ENCODE measurements at regions not wholly inside any gene's neighbourhood (a gene's known extent, or its start where the extent isn't known, plus 50 kb on each side); places are given as distances from the start of the nearest gene placed in this dataset.

DNA sequence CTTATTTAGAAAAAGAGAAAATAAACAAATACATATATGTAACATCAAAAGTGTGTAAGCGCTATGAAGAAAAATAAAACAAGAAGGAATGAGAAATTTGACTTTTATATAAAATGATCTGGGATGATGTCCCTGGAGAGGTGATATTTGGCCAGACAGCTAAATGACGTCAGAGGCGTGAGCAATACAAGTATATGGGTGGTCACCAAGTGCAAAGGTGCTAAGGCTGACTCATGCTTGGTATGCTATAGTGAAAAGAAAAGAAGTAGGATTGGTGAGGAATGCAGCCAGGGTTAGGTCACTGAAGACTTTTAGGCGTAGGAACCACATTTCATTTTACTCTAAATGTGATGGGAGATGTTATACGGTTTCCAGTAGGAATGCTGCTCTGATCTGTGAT is 1049.1 kb upstream of the TENM3 start:
- no peak for DNase-seq (ENCODE audit: low read depth)

DNA sequence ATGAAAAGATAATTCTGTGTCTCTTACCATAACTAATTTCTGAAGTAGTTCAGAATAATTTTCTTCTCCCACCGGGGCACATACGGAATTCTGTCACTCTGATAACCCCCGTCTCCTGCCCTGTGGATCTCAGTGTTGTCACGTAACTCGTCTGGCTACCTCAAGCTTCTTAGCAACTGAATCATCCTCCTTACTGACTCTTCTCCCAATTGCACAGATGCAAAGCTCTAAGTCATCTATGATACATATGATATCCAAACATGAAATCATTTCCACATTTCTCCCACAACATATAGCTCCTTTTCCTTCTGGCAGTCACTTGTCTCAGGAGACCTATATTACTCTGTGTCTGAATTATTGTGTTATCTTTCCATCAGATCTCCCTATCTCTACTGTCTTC is 1043.1 kb upstream of the TENM3 start:
- no peak for DNase-seq (ENCODE audit: low read depth)

DNA sequence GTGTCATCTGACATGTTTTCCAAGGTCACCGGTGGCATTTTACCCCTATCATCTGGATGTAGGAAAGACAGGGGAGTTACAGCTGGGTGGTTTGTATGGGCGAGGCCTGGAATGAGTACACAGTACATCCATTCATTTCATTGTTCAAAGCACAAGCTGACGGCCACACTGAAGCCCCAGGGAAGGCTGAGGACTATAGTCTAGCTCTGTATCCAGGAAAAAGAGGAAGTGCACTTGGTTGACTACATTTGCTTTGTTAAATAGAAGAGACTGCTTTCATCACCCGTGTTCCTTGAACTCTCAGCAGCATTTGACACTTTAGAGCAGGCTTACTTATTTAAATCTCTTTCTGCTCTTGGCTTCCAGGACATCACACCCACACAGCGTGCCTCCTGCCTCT is 1041.0 kb upstream of the TENM3 start:
- no peak for DNase-seq (ENCODE audit: low read depth)

DNA sequence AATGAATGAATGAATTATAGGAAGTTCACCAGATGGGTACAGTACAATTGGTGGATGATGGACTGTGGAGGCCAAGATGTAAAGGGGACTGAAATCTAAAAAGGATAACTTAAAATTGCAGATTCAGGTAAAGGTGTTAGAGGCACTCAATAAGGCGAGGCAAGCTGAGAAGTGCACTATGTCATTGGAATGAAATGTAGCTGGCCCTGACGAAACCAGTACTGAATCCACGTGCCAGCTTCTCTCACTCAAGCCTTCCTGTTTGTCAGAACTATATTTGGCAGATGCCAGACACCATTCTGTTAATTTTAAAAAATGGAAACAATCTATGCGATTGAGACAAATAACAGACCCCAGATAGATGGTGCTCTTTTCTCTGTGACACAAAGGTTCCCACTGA is 1039.1 kb upstream of the TENM3 start:
- no peak for DNase-seq (ENCODE audit: low read depth)

DNA sequence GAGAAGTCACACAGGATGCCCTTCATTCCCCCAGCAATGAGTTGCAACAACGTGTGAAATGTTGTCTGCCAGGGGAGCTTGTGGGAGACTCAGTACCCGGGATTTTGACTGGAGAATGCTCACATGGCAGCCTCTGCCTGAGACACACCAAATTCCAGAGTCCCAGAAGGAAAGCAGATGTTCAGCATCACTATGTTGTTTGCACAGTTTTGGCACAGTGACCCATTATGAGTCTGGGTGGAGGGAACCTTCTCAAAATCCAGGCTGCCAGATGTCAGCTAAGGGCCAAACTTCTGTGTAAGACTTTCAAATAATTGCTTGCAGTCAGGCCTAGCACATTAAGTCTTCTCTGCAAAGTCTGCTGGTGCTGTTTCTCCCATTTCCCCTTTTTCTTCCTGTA is 1029.7 kb upstream of the TENM3 start:
- no peak for DNase-seq (ENCODE audit: low read depth)

DNA sequence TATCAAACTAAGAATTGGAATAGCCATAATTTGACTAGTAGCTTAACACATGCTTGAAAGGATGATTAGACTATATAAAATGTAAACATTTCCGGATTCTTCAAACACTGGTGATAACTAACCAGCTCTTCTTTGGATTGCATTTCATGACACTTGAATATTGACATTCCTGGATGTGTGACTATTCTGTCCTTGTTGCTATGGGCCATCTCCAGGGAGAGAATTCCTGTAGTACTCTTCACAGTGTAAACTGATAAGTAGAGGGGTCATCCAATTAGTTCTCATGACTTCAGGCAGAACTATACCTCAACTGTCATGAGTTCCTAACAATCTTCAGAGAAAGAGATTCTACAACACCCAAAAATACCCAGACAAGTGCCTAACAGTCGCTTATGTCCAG is 1026.7 kb upstream of the TENM3 start:
- no peak for DNase-seq (ENCODE audit: low read depth)

DNA sequence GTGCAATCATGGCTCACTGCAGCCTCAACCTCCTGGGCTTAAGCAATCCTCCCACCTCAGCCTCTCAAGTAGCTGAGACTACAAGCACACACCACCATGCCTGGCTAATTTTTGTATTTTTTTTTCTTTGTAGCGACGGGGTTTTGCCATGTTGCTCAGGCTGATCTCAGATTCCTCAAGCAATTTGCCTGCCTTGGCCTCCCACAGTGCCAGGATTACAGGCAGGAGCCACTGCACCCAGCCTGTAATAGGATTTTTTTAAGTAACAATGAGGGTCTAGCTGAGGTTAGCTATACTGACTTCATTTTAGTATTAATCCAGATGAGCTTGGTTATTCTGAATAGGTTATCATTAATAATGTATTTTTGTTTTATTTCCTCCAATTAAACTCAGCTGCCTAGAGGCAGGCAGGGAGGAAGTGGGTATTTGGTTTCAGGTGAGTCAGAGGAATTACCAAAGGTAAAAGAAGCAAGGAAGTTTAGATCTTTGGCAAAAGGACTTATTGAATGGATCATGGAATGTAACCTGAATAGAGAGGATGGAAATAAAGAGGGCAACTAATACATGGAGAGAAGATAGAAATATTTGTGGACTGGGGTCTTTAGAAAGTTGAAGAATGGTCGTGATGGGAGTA is 1023.3 kb upstream of the TENM3 start:
- no peak for DNase-seq (ENCODE audit: low read depth)

DNA sequence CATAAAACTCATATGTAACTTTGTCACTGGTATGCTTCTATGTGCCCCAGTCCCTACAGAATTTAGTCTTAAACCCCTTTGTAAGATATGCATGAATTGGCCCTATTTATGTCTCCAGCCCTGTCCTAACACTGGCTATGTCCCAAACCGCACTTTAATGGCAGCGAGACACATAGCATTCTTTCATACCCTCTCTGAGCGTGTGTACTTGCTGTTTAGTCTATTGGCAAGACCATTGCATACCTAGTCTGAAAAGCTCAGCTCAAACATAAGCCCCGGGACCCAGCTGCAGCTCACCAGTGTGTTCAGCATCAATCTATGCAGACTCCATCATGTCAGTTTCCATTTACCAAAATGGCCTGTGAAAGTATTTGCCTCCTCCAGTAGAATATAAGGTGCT is 1018.4 kb upstream of the TENM3 start:
- no peak for DNase-seq (ENCODE audit: low read depth)

DNA sequence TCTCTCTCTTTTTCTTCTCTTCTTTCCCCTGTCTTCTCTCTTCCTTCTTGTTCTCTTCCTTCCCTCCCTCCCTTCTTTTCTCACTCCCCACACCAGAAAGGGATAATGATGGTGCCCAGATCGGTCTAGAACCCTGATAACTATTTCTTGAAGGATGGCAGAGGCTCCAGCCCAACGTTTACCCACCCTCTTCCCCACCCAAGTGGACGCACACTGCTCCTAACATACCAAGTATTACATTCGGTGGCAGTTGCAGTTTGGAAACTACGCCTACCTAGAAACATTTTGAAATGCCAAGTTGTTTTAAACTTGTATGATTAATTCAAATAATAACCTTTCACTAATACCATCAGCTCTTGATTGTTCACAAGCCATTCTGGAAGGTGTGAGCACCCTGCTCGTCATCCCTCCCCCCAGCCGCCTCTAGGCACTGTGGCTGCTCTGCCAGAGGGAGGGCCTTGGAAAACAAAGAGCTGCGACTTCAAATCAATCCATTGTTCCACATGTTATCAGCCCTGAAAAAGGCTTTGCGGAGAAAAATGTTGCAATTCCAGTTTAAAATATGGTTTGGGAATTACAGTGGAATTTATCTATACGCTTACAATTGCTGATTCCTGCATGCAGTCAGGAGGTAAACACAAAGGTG is 1017.5 kb upstream of the TENM3 start:
- no peak for DNase-seq (ENCODE audit: low read depth)

DNA sequence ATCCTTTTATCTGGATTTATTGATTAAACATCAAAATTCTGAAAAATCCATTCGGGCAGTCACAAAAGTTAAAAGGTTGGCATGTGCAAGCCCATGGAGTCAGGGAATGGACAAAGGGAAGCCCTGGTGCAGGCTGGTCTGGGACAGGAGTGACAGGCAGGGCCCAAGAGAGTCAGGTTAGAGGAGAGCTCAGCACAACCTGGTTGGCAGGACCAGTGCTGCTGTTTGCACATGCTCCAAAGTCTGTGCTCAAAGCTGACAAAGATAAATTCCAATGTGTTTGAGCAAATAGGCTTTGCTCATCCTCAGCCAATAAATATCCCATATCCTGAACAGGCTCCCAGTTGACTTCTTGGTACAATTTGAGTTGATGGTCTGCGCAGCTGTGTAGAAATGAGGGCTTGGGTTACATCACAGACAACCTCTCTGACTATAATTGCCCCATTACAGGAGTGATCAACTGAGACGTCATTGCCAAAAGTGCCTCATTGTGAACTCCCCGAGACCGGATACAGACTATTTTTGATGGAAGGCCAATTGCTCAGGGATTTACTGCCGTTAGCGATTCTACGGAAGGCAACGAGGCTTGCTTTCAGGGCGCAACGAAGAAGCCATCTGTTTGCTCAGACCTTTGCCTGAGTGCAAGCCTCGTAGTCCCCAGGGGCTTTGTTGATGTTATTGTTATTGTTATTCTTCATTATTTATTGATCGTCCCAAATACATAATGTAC is 1008.1 kb upstream of the TENM3 start:
- no peak for DNase-seq (ENCODE audit: low read depth)

DNA sequence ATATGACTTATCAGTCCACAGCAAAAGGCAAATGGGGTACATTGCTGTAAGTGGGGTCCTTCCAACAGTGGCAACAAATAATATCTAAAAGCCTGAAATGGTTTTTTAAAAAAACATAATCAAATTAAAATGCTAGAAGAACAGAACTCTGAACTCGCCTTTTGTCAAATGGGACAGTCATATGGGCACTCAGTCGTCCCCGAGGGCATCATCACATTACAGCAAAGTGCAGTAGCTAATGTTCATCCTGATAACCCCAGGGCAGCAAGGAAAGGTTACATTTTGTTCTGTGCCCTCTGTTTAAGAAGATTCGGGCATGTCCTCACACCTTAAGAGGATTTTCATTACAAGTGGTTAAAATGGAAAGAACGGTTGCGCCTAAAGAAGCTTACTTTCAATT is 997.9 kb upstream of the TENM3 start:
- no peak for DNase-seq (ENCODE audit: low read depth)

DNA sequence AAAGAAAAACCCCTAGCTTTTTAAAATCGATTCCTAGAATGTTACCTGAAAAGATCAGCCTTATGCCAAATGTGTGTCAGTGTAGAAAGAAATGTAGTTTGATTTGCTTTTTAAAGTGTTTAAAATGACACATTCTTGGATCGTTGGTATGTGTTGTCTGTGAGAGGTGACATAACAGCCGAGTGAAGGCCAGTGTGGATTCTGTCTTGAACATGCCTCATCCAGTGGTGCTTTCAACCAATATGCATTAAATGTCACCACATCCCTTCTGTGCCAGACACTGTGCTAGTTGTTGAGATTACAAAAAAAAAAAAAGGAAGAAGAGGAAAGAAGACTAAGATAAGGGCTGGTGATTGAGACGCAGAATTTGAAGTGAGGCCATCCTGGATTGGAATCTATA is 994.2 kb upstream of the TENM3 start:
- DNase-seq (ENCODE audit: low read depth), result no peak

DNA sequence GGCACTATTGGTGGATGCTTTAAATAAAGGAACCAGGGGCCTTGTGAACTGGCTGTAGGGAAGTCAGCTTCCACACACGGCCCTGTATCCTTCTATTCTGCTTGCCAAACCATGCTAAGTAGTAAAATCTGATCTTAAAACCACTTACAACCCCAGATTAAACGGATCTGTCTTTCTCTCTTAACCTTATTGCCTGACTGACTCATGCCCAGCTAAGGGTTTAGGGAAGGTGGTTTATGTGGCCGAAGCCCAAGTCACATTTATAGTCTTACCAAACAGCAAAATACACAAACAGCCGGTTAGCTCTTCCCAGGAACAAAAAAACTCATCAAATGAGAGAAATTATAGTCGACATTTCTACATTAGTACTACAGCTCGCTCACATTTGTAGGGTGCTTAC is 988.4 kb upstream of the TENM3 start:
- DNase-seq (ENCODE audit: low read depth), result no peak

DNA sequence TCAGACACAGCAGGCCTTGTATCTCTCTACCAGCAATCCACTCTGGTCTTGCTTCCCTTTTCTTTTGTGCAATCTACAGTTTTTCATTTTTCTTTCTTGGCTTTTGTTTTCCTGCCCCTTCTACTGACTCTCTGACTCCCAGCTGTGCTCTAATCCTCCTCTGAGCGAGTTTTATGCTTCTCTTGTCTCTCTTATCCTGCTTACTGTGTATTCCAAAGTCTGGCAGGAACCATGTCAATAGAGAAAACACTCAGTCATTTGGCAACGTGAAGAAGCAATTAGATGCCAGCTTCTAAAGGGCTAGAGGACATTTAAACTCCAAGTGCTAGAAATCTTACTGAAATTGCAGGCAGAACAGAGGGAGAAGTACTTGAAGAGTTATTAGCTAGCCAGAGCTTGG is 984.6 kb upstream of the TENM3 start:
- no peak for DNase-seq (ENCODE audit: low read depth)

DNA sequence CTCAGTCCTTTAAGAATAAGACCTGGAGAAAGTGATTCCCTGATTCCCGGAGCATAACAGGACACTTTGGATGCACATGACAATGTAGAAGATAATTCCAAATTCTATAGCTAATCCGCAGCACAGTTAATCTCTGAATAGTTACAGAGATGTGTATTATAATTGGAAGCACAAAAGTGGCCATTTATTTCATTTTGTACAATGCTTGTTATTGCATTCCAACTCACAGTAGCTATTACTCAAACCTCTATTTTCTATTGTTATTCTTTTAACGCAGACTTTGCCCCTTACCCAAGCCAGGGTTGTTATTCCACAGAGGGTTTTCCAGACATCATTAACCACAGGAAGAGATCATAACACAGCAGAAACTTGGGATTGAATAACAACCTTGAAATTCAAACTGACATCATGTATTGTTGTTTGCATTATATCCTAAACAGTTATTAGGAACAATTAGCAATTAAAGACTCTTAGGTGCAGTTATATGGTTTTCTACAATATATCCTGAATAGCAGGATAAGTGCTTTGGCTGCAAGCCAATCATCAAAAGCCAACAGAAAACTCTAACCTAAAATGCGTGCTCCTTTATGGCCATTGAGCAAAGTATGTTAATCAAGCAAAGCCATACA is 984.0 kb upstream of the TENM3 start:
- DNase-seq (ENCODE audit: low read depth), result no peak

DNA sequence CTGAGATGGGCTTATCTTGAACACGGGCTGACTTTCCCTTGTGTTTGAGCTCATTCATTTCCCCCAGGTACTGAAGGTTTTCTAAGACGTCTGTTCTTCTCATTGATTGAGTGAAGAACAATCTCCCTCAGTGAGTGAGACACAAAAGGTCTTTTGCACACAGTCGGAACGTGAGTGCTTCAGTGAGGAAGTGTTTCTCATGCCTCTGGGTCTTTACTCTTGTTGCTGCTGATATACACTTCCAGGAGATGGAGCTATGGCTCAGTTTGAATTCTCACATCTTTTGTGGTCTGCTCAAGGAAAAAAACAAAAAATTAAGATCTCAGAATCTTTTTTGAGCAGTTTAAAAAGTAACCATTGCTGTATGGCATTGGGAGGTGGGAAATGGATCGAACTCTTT is 981.9 kb upstream of the TENM3 start:
- no peak for DNase-seq (ENCODE audit: low read depth)

DNA sequence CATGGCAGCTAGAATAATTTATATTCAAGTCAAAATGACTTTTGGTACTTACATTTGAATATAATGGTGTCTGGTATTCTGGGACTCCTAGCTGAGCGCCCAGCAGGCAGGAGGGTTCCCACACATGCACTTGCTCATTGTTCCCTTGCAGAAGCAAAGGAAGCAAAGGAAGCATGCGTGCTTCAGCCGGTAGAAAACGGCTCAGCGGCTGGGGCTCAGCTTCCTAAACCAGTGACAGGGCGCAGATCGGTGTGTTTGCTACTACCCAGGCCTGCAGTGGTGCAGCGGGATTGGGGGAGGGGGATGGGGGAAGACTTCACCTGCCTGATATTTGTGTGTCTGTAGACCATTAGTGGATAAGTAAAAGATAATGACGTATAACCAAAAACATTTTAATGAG is 978.3 kb upstream of the TENM3 start:
- no peak for DNase-seq (ENCODE audit: low read depth)

DNA sequence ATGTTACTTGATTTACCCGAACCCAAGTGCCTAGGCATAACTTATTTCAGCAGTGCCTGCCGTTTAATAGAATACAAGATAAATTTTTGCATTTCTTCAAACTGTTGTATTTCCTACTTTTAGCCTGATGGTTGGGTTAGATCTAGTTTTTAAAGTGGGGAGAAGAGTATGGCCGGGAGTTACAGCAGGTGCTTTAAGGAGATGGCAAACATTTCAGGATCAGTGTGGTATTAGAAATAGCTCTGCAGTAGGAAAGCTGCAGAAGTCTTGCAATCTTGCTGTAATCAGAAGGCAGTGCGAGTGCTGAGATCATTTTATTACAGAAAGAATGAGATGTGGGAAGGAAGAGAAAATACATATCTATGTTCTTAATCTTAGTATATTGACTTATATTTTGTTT is 977.8 kb upstream of the TENM3 start:
- DNase-seq (ENCODE audit: low read depth), result no peak

DNA sequence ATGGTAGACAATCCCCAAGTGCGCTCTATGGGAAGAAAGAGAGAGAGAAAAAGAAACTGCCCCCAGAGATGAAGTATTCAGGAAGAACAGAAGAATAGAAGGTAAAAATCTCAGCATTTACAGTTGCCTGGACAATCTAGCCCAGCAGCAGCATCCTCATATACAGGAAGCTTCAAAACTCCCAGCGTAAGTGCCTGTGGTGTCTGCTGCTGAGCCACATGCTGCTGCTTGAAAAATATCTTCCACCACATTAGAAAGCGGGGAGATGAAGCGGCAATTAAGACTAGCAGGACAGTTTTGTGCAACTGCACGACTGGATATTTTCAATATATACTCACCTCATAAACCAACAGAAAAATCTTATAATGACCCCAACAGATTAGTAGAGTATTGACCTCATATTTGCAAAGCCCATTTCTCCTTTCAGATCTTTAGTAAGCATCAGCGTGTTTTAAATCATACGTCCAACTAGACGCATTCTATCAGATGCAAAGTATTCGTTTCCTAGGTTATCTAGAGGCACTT is 972.0 kb upstream of the TENM3 start:
- no peak for DNase-seq (ENCODE audit: low read depth)

DNA sequence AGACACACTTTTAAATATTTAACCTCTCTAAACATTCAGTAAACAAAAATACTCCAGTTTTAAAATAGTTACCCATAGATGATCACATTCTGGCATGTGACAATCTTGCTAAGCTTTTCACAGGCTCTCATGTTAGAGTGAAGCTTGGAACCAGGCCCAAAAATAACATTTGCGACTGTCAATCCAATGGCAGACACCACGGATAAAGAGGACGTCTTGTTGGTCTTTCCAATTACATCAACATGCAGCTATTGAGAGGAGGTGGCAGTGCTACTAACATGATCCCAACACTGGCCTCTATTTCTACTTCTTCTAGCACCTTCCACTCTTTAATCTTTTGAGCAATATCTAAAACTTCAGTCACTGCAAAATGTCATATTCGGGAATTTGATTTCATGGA is 970.8 kb upstream of the TENM3 start:
- no peak for DNase-seq (ENCODE audit: low read depth)

DNA sequence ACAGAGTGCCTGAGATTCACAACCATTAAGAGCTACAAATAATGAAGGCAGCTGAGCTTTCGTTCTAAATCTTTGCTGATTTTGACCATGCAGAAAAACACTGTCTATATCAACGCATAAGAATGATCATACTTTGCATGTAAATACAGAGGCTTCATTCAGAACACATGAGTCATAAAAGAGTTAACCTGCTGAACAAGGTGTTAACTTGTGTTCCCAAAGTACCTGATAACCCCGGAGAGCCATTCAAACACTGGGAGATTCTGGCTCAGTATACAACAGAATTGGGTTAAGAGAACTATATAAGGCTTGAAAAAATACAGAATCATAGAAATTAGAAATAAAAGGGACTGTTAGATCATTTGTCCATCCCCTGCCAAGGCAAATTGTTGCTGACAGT is 964.3 kb upstream of the TENM3 start:
- no peak for DNase-seq (ENCODE audit: low read depth)

DNA sequence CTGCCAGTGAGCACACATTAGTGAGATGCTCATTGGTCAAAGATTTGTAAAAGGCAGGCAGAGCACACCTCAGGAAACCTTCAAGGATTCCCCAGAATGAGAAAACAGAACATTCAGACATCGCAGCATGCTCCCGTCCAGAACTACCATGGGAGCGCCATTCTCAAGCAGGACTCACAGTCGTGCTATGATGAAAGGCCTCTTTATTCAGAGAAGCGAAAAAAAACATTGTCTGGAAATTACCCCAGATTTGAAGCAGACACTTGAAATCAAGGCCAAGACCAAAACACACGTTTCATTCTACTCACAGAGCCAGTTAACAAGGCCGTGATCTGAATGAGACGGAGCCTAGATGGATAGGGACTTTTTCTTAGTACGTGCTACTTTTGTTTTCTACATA is 961.8 kb upstream of the TENM3 start:
- no peak for DNase-seq (ENCODE audit: low read depth)

DNA sequence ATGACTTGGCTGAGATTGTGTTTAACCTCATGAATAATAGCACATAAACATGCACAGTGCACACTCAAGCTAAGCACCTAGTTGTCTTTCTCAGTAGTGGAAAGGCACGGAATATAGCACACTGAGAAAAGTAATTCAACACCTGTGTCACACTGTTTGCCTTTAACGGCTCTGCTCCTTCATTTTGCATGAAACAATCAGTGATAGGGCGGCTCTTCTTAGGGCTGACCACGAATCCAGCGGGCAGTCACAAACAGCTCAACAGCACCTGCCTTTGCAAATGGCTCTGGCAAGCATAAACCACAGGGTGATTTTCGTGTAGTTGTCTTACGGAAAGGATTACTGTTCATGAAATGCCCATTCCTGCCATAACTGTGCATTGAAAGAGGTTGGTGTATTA is 954.0 kb upstream of the TENM3 start:
- no peak for DNase-seq (ENCODE audit: low read depth)

Data from GM04504 (cell line).